Prostate gland (tissue), 2 donors: ENCODE measurements at regions not wholly inside any gene's neighbourhood (a gene's known extent, or its start where the extent isn't known, plus 50 kb on each side); places are given as distances from the start of the nearest gene placed in this dataset.
"Not testable (repeated sequence)": the region's sequence is repeated elsewhere in the genome, so short reads cannot be mapped to it uniquely, and the experiment has no call there.

Experiments
- DNase-seq: peaks from one replicate; pipeline ENCODE4 v3.0.0-alpha.2; 2019; ENCODE audit warnings: low spot score
- H3K27ac ChIP-seq, 2 donors: fragments of 200-600 bp; sonication (generic); 2 replicates each; pipeline ENCODE4 v1.5.1; 2017 to 2019
- H3K27me3 ChIP-seq: fragments of 200-600 bp; sonication (generic); replicated peaks from 2 replicates; pipeline ENCODE4 v1.5.1; 2019; ENCODE audit not compliant: insufficient read depth
- H3K36me3 ChIP-seq, 2 donors: fragments of 200-600 bp; sonication (generic); 1 replicate in 1 of 2; 2 replicates in 1 of 2; pipeline versions ENCODE4 v1.5.1 to v1.8.1; 2017 to 2019
- H3K4me1 ChIP-seq: fragments of 200-600 bp; sonication (generic); replicated peaks from 2 replicates; pipeline ENCODE4 v1.5.1; 2019
- H3K4me3 ChIP-seq, 2 donors: fragments of 200-600 bp; sonication (generic); 2 replicates each; pipeline ENCODE4 v1.5.1; 2017 to 2019
- H3K9me3 ChIP-seq: fragments of 200-600 bp; sonication (generic); 2 replicates; pipeline ENCODE4 v1.5.1; 2017
- POLR2A ChIP-seq: fragments of 450-650 bp; IDR thresholded peaks from one replicate; pipeline ENCODE4 v1.6.1; 2016; ENCODE audit warnings: antibody characterized with exemption, mild to moderate bottlenecking
- POLR2AphosphoS5 ChIP-seq: sonication (generic); formaldehyde crosslinking; IDR thresholded peaks from one replicate; pipeline ENCODE4 v1.6.1; 2017; ENCODE audit warnings: antibody characterized with exemption
- WGBS: methylation state at CpG from one replicate; pipeline ENCODE4 v1.1.5; 2018; 5-methylcytosine and 5-hydroxymethylcytosine counted together
- intact Hi-C: fragments of 100-400 bp; cut with DNase I; formaldehyde crosslinking; loops from one replicate; pipeline ENCODE4 v1.14.2; 2022
- TF ChIP-seq, protein P1 (sequence below), 4 experiments: fragments of 200-600 bp in 2 of 4; fragments of 450-650 bp in 2 of 4; sonication (generic) in 2 of 4; IDR thresholded peaks; 1 replicate in 3 of 4; 2 replicates in 1 of 4; pipeline ENCODE4 v1.5.1; 2016 to 2019; ENCODE audit warnings: antibody characterized with exemption in 4 of 4, mild to moderate bottlenecking in 2 of 4, moderate library complexity in 2 of 4

DNA sequence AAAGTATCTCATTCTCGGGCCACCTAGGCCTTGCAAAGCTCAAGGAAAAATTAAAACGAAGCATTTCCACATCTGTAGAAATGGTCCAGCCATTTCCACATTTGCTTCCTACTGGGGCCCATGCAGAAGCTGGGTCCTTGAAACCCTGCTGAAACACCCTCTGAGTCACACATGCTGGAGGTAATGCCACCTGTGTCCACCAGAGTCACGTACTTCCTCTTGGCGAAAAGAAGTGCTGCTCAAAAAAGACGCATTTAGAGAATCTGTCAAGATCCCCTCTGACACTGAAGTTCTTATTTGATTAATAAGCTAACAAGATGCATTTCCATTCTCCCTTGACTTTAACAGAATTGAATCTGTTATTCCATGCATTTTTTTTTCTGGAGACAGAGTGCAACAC is 423.2 kb downstream of the PREX1 start:
- Histone ChIP-seq H3K36me3 (no peaks in the 10 kb centered on the region), H3K27me3 (no peaks in the 10 kb centered on the region), H3K27ac (no peak overlapping the region), H3K4me3 (no peak overlapping the region), H3K9me3 (no peaks in the 10 kb centered on the region), H3K4me1 (no peaks in the 10 kb centered on the region)
- WGBS: 91% methylated on average over 5 of the region's 5 CpGs
- intact Hi-C loops: no loop called here
- no peak for DNase-seq
- TF ChIP-seq, protein P1, sequence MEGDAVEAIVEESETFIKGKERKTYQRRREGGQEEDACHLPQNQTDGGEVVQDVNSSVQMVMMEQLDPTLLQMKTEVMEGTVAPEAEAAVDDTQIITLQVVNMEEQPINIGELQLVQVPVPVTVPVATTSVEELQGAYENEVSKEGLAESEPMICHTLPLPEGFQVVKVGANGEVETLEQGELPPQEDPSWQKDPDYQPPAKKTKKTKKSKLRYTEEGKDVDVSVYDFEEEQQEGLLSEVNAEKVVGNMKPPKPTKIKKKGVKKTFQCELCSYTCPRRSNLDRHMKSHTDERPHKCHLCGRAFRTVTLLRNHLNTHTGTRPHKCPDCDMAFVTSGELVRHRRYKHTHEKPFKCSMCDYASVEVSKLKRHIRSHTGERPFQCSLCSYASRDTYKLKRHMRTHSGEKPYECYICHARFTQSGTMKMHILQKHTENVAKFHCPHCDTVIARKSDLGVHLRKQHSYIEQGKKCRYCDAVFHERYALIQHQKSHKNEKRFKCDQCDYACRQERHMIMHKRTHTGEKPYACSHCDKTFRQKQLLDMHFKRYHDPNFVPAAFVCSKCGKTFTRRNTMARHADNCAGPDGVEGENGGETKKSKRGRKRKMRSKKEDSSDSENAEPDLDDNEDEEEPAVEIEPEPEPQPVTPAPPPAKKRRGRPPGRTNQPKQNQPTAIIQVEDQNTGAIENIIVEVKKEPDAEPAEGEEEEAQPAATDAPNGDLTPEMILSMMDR (IDR thresholded peaks at IDR 0.05): no peak
- TF ChIP-seq POLR2AphosphoS5 (no peak), POLR2A (no peak)

DNA sequence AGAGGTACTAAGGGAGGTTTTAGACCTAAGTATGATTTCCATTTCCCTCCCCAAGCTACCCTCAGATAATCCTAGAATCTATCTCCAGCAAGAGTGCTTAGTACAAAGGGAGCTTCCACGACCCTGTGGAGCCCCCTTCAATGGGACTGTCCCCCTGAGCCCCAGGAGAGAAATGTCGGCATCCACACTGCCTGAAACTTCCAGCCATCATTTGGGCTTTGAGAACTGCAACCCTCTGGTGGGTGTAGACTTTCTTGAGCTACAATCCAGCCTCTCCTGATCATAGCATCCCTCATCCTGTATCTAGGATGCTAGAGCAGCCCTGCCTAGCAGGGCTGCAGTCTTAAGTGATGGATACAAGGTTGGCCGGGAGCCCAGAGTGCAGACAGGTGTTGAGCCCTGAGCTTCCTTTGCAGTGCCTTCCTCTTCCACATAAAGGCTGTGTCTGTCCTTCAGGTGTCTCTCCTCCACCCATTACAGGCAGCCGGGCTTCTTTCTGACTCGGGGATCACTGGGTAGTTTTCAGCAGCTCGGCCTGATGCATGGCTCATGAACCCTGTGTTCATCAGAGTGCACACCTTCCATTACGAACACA is 424.5 kb downstream of the PREX1 start:
- H3K4me1 ChIP-seq: no peaks in the 10 kb centered on the region
- 88% methylated on average over 7 of the region's 7 CpGs for WGBS
- no peak overlapping the region for H3K27ac ChIP-seq
- no peaks in the 10 kb centered on the region for H3K27me3 ChIP-seq
- TF ChIP-seq, protein P1 (IDR thresholded peaks at IDR 0.05): no peak
- no peak for TF ChIP-seq POLR2A
- no peak for DNase-seq
- H3K36me3 ChIP-seq: no peaks in the 10 kb centered on the region
- no peak overlapping the region for H3K4me3 ChIP-seq
- intact Hi-C loops: no loop called here
- H3K9me3 ChIP-seq: no peaks in the 10 kb centered on the region

DNA sequence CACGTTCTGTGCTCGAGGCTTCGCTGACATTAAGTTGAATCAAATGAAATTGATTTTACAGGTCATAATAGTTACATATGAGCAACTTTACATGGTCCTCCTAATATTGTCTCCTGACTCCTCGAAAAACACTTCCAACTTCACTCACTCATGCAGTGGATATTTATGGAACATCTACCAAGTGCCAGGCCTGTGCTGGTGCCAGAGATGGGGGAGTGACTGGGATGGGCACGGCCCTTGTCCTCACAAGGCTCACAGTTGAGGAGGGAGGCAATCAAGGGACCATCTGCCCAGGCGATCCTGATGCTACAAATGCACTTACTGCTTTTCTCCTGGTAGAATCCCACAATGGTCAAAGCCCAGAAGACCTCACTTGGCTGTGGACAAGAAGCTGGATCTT is 426.4 kb downstream of the PREX1 start:
- H3K4me3 ChIP-seq: no peak overlapping the region
- H3K27me3 ChIP-seq: no peaks in the 10 kb centered on the region
- H3K4me1 ChIP-seq: no peaks in the 10 kb centered on the region
- DNase-seq: no peak
- no peaks in the 10 kb centered on the region for H3K36me3 ChIP-seq
- TF ChIP-seq POLR2A: no peak
- WGBS: 92% methylated on average over 6 of the region's 6 CpGs
- H3K27ac ChIP-seq: no peak overlapping the region
- intact Hi-C loops: no loop called here
- H3K9me3 ChIP-seq: no peaks in the 10 kb centered on the region

DNA sequence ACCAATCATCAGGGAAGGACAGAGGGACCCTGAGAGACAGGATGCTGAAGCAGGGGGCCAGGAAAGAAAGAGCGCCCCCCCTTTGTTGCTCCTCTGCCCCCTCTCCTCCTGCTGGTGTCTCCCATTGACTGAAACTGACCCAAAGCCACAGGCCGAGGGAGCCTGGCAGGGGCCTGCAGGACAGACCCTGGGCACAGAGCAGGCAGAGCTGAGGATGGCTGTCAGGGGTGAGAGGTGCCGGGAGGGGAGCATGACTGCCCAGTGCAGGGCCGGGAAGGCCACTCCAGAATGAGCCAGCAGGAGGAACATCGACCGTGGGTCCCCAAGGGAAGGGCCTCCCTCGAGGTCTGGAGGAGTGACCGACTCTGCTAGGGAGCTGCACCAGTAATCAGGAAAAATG is 427.8 kb downstream of the PREX1 start:
- WGBS: 90% methylated on average over 8 of the region's 8 CpGs
- Histone ChIP-seq H3K36me3 (no peaks in the 10 kb centered on the region), H3K27me3 (no peaks in the 10 kb centered on the region), H3K4me3 (no peak overlapping the region), H3K9me3 (no peaks in the 10 kb centered on the region), H3K27ac (no peak overlapping the region), H3K4me1 (no peaks in the 10 kb centered on the region)
- TF ChIP-seq POLR2A (no peak), POLR2AphosphoS5 (no peak)
- TF ChIP-seq, protein P1 (IDR thresholded peaks at IDR 0.05): no peak
- DNase-seq: no peak
- intact Hi-C loops: no loop called here

DNA sequence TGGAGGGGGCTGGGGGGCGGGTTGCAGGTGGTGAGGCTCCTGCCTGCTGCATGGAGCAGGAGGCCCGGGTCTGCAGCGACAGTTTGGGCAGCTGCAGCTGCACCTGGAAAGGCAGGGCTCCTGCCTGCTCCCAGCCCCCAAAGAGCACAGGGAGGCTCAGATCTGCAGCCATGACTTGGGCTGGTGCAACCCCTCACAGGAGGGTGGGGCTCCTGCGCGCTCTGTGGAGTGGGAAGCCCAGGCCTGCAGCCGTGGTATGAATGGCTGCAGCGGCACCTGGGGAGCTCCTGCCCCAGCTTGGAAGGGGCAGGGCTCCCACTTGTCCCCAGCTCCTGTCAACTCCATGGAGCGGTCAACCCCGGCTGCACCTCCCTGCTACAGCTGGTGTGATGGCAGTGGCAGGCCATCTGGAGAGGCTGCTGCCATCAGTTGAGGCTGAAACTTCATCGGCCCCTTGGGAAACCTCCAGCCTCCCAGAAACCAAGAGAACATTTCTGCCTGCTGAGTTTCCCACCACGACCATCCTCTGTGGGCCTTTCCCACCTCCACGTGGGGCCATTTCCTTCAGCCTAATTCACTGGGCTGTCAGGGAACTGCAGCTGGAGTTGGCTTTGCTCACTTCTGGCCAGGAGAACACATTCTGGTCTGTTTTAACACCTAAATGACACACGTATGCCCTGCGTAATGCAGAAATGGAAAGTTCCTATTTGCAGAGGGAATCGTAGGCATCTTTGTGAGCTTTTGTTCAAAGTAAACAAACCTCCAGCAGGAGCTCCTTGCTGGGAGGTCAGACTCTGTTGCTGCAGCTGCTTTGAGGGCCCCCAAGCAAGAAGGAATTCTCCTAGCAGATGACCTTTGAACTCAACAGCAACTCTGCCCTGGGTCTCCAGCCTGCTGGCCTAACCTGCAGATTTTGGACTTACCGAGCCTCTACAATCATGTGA is 429.0 kb downstream of the PREX1 start:
- Histone ChIP-seq H3K36me3 (no peaks in the 10 kb centered on the region), H3K27ac (no peak overlapping the region), H3K27me3 (no peaks in the 10 kb centered on the region), H3K9me3 (no peaks in the 10 kb centered on the region), H3K4me1 (no peaks in the 10 kb centered on the region), H3K4me3 (no peak overlapping the region)
- WGBS: 80% methylated on average over 16 of the region's 16 CpGs
- DNase-seq: no peak
- TF ChIP-seq POLR2A (no peak), POLR2AphosphoS5 (no peak)
- TF ChIP-seq, protein P1 (IDR thresholded peaks at IDR 0.05): no peak
- intact Hi-C loops: no loop called here

DNA sequence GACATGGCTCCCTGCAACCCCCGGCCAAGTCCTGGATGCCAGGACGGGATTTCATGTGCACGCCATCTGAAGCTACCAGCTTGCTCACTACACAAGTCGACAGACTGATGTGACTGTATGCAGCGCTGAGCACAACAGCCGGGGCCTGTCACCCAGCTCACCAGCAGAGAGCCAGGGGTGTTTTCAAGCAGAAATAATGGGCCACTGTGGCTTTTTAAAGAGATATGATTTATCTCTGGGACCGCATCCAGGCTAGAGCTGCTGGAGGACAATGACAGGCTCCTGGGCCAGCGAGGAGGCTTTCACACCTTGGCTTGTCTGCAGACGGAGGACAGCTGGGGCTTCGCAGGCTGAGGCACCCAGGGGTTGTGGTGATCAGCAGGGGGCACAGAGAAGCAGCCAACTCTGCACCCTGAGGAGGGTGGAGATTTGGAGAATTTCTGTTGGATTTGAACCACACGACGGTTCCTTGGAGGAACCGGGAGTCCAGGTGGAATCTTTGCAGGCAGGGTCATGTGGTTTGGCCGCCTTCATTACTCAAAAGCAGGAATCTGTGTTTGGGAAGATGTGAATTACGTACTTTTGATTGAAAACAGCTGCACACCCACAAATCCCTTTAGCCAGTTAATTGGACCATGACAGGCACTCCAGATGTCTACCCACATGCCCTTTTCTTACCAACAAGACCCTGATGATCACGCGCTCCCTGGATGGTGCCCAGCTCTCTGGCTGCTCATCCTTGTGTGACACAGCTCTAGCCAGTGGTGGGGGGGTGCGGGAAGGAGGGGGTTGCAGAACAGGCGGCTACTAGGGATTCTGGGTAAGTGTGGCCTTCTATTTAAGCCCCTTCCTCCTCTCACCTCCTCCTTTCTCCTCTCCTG is 430.6 kb downstream of the PREX1 start:
- H3K4me1 ChIP-seq, DNase-seq, H3K27me3 ChIP-seq, intact Hi-C loops, H3K36me3 ChIP-seq, H3K4me3 ChIP-seq, H3K9me3 ChIP-seq, H3K27ac ChIP-seq: not testable (repeated sequence)
- whole genome bisulfite sequencing: 47% methylated on average over 19 of the region's 19 CpGs
